GM18498 (cell line): ENCODE measurements at regions not wholly inside any gene's neighbourhood (a gene's known extent, or its start where the extent isn't known, plus 50 kb on each side); places are given as distances from the start of the nearest gene placed in this dataset.
"Not testable (repeated sequence)": the region's sequence is repeated elsewhere in the genome, so short reads cannot be mapped to it uniquely, and the experiment has no call there.

ENCODE experiments used
- ATAC-seq: cut with Tn5 transposase; IDR thresholded peaks from one replicate; pipeline ENCODE4 v1.9.1; 2021; ENCODE audit warnings: mild to moderate bottlenecking, moderate library complexity; ENCODE audit not compliant: unreplicated experiment

DNA sequence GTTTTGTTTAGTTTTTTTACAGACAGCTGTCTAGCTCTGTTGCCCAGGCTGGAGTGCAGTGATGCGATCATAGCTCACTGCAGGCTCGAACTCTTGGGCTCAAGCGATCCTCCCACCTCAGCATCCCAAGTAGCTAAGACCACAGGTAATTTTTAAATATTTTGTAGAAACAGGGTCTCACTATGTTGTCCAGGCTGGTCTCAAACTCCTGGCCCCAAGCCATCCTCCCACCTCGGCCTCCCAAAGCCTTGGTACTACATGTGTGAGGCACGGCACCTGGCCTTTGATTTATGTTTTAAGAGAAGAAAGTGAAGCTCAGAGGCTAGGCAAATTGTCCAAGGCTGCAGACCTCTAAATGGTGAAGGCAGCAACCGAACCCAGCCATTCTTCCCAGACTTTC, 98.6 kb upstream of the SVIL start:
- no peak for ATAC-seq

DNA sequence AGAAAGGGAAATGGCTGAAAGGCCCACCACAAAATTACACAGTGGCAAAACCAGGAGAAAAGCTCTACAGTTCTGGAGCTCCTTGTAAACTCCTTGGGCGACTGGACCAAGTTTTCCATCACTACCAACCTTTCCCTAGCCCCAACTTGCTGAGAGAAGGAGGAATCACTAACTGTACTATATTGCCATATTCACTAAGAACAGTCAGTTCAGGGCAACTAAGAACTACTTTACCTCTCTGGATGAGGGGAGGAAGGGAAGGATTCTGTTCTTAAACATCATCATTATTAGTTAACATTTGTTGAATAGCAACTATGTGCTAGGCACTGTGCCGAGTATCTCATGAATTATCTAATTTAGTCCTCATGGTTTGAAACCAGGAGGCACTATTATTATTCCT, 98.1 kb upstream of the SVIL start:
- ATAC-seq, result no peak

DNA sequence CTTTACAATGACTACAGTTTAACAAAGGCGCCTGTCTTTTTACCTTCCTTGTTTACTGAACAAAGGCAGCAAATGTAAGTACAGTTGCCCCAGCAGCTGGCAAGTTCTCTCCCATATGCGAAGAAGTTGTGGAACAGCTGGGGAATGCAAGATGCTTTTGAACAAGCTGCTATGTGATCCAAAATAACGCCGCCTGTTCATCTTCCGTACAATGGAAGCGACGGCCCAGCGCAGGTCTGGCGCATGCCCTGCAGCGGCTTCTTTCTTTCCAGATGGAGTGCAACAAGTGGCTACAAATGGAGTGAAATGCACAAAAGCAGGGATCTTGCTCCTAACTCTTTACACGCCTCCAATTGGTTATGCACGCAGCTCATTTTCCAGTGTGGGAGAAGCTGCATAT, 97.0 kb upstream of the SVIL start:
- no peak for ATAC-seq

DNA sequence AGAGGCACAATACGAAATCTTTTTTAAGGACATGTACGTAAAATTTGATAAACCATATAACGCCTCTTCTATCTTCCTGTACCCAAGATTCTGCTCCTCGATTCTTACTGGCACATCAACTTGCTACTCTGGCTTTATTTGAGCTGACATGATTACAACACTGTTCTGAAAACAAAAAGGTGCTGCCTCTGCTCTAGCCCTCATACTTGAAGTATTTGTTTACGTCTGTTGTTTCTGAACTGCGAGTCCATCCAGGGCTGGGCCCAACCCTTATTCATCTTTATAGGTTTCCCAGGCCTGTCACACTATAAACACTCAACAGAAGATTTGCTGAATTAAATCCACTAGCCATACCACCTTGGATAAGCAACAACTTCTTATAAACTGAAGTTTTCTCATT, 96.2 kb upstream of the SVIL start:
- no peak for ATAC-seq

DNA sequence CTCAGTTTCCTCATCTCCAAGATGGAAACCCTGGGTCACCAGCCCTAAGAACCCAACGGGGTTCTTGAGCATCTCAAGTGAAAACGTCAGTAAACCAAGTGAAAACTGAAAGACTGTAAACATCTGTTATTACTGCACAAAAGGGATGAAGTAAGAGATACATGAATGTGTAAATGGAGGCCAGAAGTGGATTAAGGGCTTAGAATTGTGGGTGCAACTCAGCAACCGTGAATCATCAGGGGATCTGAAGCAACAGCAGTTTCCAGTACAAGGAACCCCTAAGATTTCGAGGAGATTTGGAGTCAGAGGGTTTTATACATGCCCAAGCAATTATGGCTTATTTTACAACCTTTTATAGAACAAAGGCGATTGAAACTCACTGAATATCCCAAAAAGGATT, 95.7 kb upstream of the SVIL start:
- no peak for ATAC-seq

DNA sequence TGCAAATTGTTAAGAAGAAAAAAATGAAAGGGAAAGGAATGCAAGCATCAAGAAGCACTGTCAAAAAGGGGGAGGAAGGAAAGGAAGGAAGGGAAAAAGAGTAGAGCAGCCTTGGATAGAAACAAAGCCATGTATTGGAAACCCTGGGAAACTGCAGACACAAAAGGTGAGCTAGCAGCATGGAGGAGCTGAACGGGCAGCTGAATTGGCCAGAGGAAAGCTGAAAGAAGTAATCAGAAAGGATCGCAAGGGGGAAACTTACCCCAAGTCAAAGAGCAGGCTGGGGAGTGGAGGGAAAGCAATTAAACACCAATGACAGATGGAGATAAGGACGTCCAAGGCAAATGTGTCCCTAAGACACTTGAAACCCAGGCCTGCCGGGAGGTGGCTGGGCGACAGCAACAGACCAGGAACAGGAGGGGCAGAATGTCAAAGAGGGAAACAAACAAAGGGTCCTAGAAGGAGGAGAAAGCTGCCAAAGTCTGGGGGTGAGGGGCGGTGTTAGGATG, 93.8 kb upstream of the SVIL start:
- ATAC-seq, result no peak

DNA sequence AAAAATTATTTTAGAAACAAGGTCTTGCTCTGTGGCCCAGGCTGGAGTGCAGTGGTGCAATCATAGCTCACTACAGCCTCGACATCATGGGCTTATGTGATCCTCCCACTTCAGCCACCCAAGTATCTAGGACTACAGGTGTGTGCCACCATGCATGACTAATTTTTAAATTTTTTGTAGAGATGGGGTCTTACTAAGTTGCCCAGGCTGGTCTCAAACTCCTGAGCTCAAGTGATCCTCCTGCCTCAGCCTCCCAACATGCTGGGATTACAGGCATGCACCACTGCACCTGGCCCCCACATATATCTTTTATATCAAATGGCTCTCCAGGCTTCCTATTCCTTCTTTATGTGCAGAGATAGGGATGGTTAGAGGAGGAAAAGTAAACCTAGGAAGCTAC, 91.2 kb upstream of the SVIL start:
- not testable (repeated sequence) for ATAC-seq

DNA sequence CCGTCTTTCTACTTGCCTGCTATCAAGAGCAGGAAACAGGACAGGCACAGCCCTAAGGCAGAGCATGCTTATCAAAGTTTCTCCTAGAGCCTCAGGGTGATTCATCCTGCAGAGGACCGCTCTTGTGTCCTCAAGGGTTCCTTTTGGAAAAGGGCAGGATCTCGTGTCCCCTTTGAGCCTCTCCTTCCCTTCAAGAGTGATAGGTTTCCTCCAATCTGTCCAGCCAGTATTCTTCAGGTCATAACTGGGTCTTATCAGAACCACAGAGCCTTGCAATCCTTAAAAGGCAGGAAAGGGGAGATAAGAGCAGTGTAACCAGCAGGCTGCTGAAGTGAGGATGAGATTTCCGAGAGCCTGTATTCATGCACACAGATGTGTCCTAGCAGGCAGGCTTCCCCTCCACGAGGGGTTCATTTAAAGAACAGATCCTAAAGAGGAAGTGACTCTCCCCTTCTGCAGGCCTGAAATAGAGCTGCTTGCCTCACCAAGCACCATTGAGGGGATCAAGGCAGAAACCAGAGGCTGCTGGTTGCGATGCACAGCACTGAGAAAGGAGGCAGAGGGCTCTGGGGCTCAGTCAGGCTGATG, 90.5 kb upstream of the SVIL start:
- no peak for ATAC-seq

DNA sequence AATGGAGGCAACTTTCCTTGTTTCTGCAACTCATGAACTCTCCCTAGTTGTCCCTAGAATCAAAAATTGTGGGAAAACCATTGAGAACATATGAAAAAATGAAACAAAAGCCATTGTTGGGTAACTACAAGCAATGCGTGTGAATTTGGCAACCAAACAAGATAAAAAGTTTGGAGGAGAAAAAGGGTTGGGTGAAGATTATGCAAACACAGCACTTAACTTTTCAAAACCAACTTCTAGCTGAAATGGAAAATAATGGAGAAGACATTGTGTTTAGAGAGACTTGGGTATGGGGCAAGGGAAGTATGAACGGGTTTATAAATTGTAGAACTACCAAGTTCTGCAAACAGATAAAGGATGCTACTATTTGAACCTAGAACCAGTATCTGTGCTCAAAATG, 89.0 kb upstream of the SVIL start:
- ATAC-seq, result no peak

DNA sequence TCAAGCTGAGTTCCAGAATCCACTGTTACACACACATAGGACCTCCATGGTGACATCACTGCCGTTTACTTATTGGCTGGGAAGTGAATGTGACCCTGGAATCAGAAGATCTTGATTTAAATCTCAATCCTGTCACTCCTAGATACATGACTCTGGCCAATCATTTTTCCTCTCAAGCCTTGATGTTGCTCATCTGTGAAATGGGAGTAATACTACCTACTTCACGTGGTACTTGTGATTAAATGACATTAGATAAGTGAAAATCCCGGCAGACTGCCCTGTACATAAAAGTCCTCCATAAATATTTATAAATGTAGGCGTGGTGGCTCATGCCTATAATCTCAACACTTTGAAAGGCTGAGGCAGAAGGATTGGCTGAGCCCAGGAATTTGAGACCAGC, 88.0 kb upstream of the SVIL start:
- ATAC-seq, result no peak

DNA sequence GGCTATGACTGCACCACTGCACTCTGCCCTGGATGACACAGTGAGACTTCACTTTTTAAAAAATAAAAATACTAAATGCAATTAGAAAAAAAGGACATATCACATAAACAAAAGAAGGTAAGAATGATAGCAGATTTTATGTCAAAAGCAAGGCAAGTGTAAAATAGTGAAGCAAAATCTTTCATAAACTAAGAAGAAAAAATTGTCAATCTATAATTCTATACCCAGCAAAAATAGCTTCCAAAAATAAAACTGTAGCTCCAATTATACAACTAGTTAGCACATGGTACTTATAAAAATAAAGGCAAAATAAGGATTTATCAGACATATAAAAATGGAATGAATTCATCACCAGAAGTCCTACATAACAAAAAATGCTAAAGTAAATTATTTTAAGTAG, 85.4 kb upstream of the SVIL start:
- ATAC-seq, result no peak

DNA sequence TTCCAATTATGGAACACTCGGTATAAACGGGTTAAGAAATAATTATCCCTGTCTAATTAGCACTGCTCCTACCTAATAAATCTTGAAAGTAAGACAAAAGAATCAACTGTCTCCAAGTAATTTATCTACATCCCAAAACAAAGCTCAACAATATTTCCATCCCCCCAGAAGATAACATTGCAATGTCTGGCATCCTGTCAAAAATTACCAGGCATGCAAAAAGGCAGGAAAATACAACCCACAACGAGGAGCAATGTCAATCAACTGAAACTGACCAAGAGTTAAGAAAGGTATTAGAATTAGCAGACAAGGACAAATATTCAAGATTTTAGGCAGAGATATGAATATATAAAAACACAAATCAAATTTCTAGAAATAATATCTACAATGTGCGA, 84.5 kb upstream of the SVIL start:
- ATAC-seq, result no peak

DNA sequence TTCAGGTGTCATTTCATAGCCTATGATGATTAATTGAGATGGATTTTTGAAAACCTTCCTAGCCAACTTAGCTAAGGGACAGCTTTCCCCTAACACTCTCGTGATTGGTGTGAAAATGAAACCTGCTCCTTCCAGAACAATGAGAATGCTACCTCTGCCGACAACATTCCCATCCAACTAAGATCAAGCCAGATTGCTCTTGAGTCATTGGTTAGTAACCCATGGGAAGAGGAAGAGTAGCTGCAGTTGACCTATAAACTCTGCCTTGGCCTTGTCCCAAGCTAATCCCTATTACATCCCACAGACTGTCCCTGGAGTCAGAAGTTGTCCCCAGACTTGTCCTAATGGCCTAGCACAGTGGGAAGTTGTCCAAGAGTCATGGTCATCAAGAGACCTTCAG, 80.5 kb upstream of the SVIL start:
- no peak for ATAC-seq

DNA sequence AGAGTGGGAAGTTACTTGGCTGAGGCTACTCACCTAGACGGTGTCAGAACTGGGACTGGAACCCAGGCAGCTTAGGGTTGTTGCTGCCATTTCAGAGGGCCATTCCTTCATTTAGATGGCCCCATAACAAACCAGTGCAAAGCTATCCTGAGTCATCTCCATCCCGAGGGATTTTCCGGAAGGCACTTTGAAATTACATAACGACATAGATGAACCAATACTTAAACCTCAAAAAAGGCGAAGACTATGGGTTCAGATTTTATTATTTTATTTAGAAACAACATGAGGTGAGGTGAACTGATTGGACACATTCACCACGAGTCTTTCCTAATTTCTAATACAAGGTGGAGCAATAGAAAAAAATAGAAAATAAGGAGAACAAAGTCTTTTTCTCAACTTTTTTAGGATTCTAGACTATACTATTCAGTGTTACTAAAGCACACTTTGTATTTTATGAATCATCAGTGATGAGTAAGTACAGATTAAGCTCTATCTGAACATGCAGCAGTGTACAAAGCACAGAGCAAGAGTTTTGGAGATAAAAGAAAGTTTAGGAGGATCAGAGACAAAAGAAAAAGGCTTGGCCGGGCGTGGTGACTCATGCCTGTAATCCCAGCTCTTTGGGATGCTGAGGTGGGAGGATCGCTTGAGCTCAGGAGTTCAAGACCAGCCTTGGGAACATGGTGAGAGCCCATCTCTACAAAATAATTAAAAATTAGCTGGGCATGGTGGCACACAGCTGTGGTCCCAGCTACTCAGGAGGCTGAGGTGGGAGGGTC, 79.5 kb upstream of the SVIL start:
- no peak for ATAC-seq

DNA sequence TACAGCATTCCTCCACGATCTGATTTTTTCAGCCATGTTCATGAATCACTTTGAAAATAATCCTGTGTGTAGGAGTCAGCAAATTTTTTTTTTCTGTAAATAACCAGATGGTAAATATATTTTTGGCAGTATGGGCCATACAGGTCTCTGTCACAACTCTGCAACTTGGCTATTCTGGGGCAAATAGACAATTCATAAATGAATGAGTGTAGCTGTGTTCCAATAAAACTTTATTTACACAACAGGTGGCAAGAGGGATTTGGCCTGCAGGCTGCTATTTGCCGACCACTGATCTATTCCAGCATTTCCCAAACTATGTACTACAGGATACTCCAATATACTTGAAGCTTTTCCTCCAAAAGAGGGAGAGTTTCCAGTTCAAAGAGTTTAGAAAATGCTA, 78.7 kb upstream of the SVIL start:
- no peak for ATAC-seq

DNA sequence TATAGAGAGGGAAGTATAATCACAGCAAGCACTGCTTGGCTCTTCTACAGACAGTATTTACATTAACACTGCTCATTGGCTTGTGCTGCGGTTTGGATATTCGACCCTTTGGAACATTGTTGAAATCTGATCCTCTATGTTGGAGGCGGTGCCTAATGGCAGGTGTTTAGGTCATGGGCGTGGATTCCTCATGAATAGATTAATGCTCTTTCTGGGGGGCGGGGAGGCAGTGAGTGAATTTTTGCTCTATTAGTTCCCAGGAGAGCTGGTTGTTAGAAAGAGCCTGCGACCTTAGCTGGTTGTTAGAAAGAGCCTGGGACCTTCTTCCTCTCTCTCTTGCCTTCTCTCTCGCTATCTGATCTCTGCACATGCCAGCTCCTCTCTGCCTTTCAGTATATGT, 77.3 kb upstream of the SVIL start:
- no peak for ATAC-seq

DNA sequence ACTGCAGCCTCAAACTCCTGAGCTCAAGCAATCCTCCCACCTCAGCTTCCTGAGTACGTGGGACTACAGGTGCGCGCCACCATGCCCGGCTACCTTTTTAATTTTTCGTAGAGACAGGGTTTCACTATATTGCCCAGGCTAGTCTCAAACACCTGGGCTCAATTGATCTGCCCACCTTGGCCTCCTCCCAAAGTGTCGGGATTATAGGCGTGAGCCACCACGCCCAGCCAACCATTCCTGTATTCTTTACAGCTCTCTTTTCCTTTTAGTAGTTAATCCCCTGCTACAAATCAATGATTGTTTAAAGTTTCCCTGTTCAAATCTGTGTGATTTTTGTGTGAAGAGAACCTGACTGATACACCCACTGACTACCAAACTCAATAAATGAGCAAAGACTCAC, 75.4 kb upstream of the SVIL start:
- no peak for ATAC-seq

DNA sequence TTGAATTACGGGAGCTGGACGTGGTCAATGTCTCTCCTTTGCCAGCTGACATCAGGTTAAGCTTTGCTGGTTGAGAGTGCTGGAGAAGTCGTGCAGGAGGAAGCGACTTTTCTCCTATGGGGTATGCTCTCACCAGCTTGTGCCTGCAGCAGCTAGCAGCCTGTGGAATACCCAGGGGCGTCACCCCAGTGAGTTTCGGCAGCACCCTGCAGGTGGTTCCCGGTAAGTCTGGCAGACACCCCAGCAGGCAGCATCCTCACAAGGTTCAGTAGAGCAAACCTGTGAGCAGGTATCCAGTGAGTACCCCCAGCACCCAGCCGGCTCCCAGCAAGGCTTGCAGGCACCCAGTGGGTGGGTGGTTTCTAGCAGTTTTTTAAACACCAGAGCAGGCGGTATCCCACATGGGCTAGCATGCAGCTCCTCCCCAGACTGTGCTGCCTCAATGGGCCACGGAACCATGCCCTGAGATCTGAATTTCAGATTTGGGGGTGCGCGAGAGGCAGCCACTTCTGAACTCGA, 74.8 kb upstream of the SVIL start:
- ATAC-seq, result no peak

DNA sequence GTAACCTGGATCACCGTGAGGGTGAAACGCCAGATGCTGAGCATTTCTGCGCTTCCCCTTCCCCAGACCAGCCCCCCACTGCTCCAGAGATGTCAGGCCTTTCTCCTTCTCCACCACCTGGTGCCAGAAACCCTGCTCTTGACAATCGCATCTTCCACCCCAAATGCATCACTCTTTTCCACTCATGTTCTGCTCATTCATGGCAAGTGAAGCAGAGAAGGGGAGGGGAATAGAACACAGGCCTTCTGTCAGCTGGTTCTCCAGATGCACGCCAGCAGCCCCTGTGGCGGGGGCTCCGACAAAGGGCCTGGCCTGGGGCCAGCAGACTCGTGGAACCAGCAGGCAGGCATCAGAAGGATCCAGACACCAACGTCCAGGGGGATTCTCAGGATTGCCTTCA, 68.5 kb upstream of the SVIL start:
- no peak for ATAC-seq

DNA sequence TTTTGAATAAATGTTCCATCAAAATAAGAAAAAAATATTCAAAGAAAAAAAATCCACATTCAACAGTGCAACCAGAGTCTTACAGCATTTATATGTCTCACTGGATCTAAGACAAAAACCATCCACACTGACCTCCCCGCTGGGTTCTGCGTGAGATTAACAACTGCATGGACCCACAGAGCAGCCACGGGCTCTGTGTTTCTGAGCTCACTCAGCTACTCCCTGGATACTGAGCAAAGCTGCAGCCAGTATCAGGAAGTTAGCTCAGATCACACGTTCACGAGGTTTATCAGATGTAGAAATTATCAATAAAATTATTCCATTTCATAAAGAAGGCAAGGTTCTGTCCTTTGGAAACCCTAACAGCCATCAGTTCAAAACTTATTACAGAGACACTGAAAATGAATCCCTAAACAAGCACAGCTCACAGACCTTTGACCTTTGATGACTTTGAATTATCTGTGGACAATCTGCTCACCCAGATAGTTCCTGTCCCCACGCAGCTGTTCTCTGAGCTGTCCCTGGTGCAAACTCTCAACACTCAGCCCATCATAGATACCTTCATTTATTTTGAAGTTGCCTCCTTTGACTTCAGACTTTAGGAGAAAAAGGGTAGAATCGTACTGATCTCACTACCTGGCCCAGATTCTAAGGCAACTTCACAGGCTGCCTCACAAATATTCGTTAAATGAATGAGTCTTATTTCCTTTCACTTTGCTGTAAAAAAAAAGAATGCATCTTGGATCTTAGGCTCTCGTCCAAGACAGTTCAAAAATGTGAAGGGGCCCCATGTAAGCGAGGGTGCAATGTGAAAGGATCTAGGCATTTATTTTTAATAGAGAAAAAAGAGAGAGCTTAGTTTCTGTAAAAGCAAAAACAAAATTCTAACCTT, 67.7 kb upstream of the SVIL start:
- ATAC-seq, result no peak

DNA sequence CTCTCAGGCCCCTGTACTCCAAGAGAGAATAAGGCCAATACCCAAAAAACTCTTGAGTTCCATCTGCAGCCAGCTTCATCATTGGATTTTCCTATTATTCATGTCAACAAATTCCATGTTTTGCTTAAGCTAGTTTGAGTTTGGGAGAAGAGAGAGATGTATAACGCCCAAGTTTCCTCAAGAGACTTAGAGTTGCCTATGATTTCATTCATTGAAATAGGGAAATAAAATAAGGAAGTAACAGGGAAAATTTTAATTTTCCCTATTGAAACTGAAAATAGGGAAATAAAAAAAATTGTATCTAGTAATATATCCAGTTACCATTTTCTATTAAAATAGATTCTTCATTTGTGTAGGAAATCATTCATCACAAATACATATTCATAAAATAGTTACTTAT, 66.5 kb upstream of the SVIL start:
- ATAC-seq, result no peak

DNA sequence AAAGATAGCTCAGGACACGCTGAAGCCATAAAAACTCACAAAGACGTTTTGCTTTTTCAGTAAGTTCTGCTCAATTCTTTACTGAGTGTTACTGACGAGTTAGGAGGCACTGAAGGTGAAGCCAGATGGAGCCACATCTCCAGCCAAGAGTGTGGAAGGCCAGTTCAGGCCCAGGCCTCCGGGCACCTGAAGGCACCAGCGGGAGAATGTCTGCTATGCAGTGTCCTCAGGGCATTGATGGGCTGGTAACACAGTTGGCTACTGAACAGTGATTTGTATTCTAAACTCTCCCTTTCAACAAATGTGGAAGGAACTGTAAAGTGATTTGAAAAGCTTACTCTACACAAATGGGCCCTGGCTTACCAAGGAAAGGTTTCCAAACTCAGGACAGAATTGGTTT, 64.8 kb upstream of the SVIL start:
- ATAC-seq, result no peak
